ENCODE measurements at regions not wholly inside any gene's neighbourhood (a gene's known extent, or its start where the extent isn't known, plus 50 kb on each side); places are given as distances from the start of the nearest gene placed in this dataset.

- TF ChIP-seq EP300 (IDR thresholded peaks at IDR 0.05) (no peak), CTCF (IDR thresholded peaks at IDR 0.05) (no peak), POLR2AphosphoS5 (IDR thresholded peaks at IDR 0.05) (no peak), POLR2A (IDR thresholded peaks at IDR 0.05) (no peak)
Measured at GRCh38 chr6:103722683-103723082, 1137.0 kb downstream of the HACE1 start.
